Mesothelial cell of epicardium (in vitro differentiated cells): ENCODE measurements at regions not wholly inside any gene's neighbourhood (a gene's known extent, or its start where the extent isn't known, plus 50 kb on each side); places are given as distances from the start of the nearest gene placed in this dataset.
"Not testable (repeated sequence)": the region's sequence is repeated elsewhere in the genome, so short reads cannot be mapped to it uniquely, and the experiment has no call there.

ENCODE experiments used
- DNase-seq, 2 experiments: peaks; one replicate each; pipeline ENCODE4 v3.0.0; 2021; ENCODE audit warnings: low spot score in 2 of 2; ENCODE audit not compliant: unreplicated experiment in 2 of 2
- H3K27ac Mint-ChIP-seq: 2 replicates; pipeline ENCODE4 v1.8.0; 2021; ENCODE audit warnings: mixed read lengths
- H3K27me3 Mint-ChIP-seq: 2 replicates; pipeline ENCODE4 v1.8.0; 2021; ENCODE audit warnings: low read depth, mixed read lengths
- H3K36me3 Mint-ChIP-seq: 2 replicates; pipeline ENCODE4 v1.8.0; 2021; ENCODE audit warnings: mixed read lengths
- H3K4me1 Mint-ChIP-seq: 2 replicates; pipeline ENCODE4 v1.8.0; 2021; ENCODE audit warnings: mixed read lengths
- H3K4me3 Mint-ChIP-seq: 2 replicates; pipeline ENCODE4 v1.8.0; 2021; ENCODE audit warnings: mild to moderate bottlenecking, moderate library complexity, mixed read lengths
- H3K9me3 Mint-ChIP-seq: 2 replicates; pipeline ENCODE4 v1.8.0; 2021; ENCODE audit warnings: mixed read lengths
- CTCF ChIP-seq: fragments of 200-600 bp; sonication (generic); IDR thresholded peaks from one replicate; pipeline ENCODE4 v1.5.0; 2021; ENCODE audit warnings: antibody characterized with exemption; ENCODE audit not compliant: unreplicated experiment

- Mint-ChIP-seq H3K27ac (no peak overlapping the region), H3K4me3 (no peak overlapping the region)
Observed at GRCh38 chr17:43312011-43312410, 78.2 kb upstream of the RNU2-1 start.

GRCh38 chr17:43309505-43310332, 75.9 kb upstream of the RNU2-1 start:
- H3K4me1 Mint-ChIP-seq = no peaks in the 10 kb centered on the region
- H3K27ac Mint-ChIP-seq = no peak overlapping the region
- DNase-seq = peak in 1 of 2 experiments; percentile 11
- H3K27me3 Mint-ChIP-seq = no peaks in the 10 kb centered on the region
- no peak overlapping the region for H3K4me3 Mint-ChIP-seq
- H3K9me3 Mint-ChIP-seq = no peaks in the 10 kb centered on the region
- no peaks in the 10 kb centered on the region for H3K36me3 Mint-ChIP-seq
- TF ChIP-seq CTCF = no peak

More at GRCh38 chr17:43312011-43312410, 78.2 kb upstream of the RNU2-1 start:
- no peak for TF ChIP-seq CTCF
- H3K27me3 Mint-ChIP-seq = no peaks in the 10 kb centered on the region
- no peaks in the 10 kb centered on the region for H3K9me3 Mint-ChIP-seq
- no peaks in the 10 kb centered on the region for H3K4me1 Mint-ChIP-seq
- H3K36me3 Mint-ChIP-seq = no peaks in the 10 kb centered on the region
- DNase-seq = peak in 1 of 2 experiments; percentile 3

- Mint-ChIP-seq H3K27me3 (no peaks in the 10 kb centered on the region), H3K4me3 (no peak overlapping the region)
Observed at GRCh38 chr17:43308999-43309398, 75.2 kb upstream of the RNU2-1 start.

GRCh38 chr17:43304792-43305191, 71.0 kb upstream of the RNU2-1 start:
- not testable (repeated sequence) for H3K36me3 Mint-ChIP-seq, H3K9me3 Mint-ChIP-seq, H3K4me3 Mint-ChIP-seq, DNase-seq, H3K27me3 Mint-ChIP-seq, H3K4me1 Mint-ChIP-seq, H3K27ac Mint-ChIP-seq

More at GRCh38 chr17:43308999-43309398, 75.2 kb upstream of the RNU2-1 start:
- Mint-ChIP-seq H3K9me3 (no peaks in the 10 kb centered on the region), H3K4me1 (no peaks in the 10 kb centered on the region), H3K27ac (no peak overlapping the region), H3K36me3 (no peaks in the 10 kb centered on the region)
- TF ChIP-seq CTCF = no peak
- no peak for DNase-seq

- not testable (repeated sequence) for H3K4me1 Mint-ChIP-seq, H3K27me3 Mint-ChIP-seq, H3K27ac Mint-ChIP-seq, H3K9me3 Mint-ChIP-seq, H3K4me3 Mint-ChIP-seq, H3K36me3 Mint-ChIP-seq, DNase-seq
Observed at GRCh38 chr17:43303049-43303448, 69.3 kb upstream of the RNU2-1 start.

- H3K4me3 Mint-ChIP-seq, H3K9me3 Mint-ChIP-seq, H3K27me3 Mint-ChIP-seq, H3K36me3 Mint-ChIP-seq, H3K4me1 Mint-ChIP-seq, DNase-seq, H3K27ac Mint-ChIP-seq: not testable (repeated sequence)
Observed at GRCh38 chr17:43299300-43300076, 65.7 kb upstream of the RNU2-1 start.

- not testable (repeated sequence) for H3K27ac Mint-ChIP-seq, H3K4me1 Mint-ChIP-seq, H3K9me3 Mint-ChIP-seq, H3K4me3 Mint-ChIP-seq, H3K36me3 Mint-ChIP-seq, DNase-seq, H3K27me3 Mint-ChIP-seq
Observed at GRCh38 chr17:43289670-43290069, 55.9 kb upstream of the RNU2-1 start.

GRCh38 chr17:43283606-43284005, 49.8 kb upstream of the RNU2-1 start:
- H3K27ac Mint-ChIP-seq, H3K9me3 Mint-ChIP-seq, H3K4me3 Mint-ChIP-seq, H3K27me3 Mint-ChIP-seq, H3K4me1 Mint-ChIP-seq, H3K36me3 Mint-ChIP-seq: not testable (repeated sequence)
- DNase-seq = peak in 1 of 2 experiments; percentile 0
